Stimulated activated CD4-positive, alpha-beta T cell treated with anti-CD3 and anti-CD28 coated beads, TNF-alpha, amount 100 ng/mL, for 48 hours (primary cell): ENCODE measurements at regions not wholly inside any gene's neighbourhood (a gene's known extent, or its start where the extent isn't known, plus 50 kb on each side); places are given as distances from the start of the nearest gene placed in this dataset.

Experiments used
- DNase-seq, 3 donors: peaks; one replicate each; pipeline ENCODE4 v3.0.0-alpha.2; 2020; ENCODE audit warnings: low read depth in 3 of 3

- DNase-seq: no peak
Measured at GRCh38 chr12:60847281-60847680, 1251.5 kb downstream of the SLC16A7 start.

GRCh38 chr12:60849723-60850122 lies 1253.9 kb downstream of the SLC16A7 start:
- DNase-seq: no peak

DNA sequence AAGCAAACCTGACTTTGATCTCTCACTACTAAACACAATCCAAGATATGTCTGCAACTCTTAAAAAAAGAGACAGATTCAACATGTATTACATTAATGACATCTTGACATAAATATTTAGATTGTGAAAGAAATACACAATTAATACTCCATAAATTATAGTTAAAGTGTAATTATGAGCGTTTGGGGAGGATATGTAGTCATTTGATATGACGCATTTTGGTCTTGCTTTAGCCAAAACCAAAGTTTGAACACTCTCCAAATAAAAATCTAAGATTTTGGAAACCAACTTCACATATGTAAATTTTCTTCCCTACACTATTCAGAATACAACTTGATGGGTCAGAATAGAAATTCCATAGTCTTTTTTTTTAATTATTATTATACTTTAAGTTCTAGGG lies 1257.6 kb downstream of the SLC16A7 start:
- no peak for DNase-seq

GRCh38 chr12:60863421-60863820 lies 1267.6 kb downstream of the SLC16A7 start:
- no peak for DNase-seq

DNA sequence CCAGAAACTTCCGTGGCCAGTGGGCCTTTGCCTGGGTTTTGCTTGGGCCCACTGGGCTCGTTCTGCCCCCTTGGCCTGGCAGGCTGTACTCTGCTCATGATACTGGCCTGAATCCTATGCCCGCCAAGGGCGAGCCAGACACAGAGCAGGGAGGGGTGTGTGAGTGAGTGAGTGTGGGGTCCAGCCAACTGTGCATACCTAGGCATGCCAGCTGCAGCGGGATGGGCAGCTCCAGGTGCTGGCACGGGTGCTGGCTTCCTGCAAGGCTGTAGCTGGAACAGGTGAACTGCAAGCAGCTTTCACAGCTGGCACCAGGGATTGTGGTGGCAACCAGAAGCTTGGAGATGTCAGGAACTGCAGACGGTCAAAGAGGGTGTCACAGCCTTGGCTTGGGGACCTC lies 1276.4 kb downstream of the SLC16A7 start:
- no peak for DNase-seq

- DNase-seq: no peak
Measured at GRCh38 chr12:60872850-60873713, 1277.3 kb downstream of the SLC16A7 start.

DNA sequence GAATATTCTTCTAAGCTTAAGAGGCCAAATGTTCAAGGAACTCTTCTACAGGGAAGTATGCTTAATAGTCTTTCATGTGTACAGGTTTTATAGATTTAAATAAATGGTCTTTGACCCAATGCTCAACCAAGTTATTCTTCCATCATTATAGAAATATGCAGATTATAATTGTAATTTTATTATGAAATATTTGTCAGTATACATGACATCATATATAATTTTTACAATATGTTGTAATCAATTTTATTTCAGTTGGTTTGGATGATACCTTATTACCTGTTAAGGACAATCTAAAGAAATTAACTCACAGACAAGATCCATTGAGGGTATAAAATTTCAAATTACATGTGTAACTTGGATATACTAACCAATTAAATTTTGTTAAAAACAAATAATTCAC lies 1278.3 kb downstream of the SLC16A7 start:
- no peak for DNase-seq

- no peak for DNase-seq
Measured at GRCh38 chr12:60920841-60921495, 1325.1 kb downstream of the SLC16A7 start.

- no peak for DNase-seq
Measured at GRCh38 chr12:60921541-60921940, 1325.7 kb downstream of the SLC16A7 start.

- DNase-seq: no peak
Measured at GRCh38 chr12:60926256-60926655, 1330.4 kb downstream of the SLC16A7 start.

DNA sequence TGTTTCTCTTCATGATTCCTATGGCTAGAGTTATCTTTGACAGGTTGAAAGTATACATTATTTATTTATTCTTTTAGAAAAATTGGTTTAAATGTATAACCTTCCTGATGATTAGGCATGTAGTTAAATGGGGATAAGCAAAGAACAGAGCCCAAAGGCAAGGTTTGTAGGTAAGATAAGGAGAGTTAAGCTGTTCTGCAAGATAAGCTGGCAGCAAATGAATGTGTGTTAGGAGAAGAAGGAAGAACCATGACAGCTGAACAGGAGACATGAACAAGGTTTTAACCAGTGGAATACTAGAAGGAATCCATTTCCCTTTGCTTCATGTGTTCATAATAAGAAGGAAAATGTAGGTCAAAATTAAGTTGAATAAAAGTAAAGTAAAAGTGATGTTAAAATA lies 1330.1 kb upstream of the USP15 start:
- DNase-seq: no peak

DNA sequence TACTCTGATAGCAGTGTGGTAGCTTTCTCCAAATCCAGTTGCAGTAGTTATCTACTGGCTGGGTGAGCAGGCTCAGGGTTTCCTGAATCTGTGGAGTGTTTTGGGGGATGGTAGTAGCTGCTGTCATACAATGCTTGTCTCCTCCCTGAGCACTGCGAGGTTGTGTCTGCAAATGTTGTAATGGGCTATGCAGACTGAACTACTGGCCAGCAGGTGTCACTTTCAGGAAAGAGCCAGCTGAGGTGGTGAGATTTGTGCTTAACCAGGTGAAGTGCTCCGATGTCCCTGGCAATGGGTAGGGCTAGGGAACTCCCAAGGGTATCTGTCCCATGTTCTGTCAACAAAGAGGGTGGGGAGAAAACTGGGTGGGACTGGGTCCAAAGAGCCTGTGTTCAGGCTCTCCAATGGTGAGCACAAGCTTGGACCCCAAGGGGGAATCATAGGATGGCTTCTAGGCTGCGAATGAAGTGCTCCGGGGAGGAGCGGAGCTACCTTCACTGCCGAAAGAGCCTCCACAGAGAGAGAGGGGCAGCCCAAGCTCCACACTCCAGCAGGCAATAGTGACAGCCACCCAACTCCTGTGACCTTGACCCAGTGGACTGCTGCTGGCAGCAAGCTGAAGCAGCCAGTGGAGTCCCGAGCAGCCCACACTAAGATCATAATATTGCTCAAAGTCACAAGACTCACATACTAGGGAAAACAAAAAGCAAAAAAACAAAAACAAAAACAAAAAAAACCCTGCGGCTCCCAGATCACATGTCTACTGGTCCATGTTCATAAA lies 1324.0 kb upstream of the USP15 start:
- DNase-seq: no peak

GRCh38 chr12:60947533-60947932 lies 1312.7 kb upstream of the USP15 start:
- no peak for DNase-seq

- no peak for DNase-seq
Measured at GRCh38 chr12:60967128-60967527, 1293.1 kb upstream of the USP15 start.

DNA sequence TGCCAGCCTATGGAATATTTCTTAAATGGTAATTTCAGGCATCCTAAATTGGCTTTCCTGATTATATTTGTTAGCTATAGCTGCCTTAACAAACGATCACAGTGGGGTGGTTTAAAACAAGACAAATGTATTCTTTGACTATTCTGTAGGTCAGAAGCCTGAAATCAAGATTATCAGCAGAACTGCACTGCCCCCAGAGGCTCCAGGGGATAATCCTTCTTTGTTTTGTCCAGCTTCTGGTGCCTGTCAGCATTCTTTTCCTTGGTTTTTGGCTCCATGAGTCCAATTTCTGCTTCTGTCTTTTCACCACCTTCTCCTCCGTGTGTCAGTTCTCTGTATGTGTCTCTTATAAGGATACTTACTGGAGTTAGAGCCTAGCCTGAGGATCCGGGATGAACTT lies 1282.2 kb upstream of the USP15 start:
- no peak for DNase-seq

GRCh38 chr12:60980558-60980957 lies 1279.6 kb upstream of the USP15 start:
- no peak for DNase-seq

DNA sequence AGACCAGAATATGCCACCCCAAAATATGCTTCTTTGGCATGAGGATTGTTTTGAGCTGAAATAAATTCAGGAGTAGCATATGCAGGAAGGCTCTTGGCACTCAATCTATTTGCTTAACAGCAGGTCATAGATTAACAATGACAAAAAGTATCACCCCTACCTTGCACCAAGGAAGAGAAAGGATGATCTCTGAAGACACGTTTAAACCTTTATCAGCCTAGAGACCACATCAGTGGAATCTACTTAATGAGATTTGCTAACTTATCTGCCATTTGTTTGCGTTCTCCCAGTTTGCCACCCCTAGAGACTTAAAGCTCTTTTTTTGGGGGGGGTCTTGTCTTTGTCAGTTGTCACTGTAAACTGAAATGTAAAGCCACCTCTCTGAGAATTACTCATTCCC lies 1278.7 kb upstream of the USP15 start:
- DNase-seq: no peak

GRCh38 chr12:60992087-60992486 lies 1268.1 kb upstream of the USP15 start:
- DNase-seq: no peak

GRCh38 chr12:60995256-60995825 lies 1264.9 kb upstream of the USP15 start:
- DNase-seq: no peak

DNA sequence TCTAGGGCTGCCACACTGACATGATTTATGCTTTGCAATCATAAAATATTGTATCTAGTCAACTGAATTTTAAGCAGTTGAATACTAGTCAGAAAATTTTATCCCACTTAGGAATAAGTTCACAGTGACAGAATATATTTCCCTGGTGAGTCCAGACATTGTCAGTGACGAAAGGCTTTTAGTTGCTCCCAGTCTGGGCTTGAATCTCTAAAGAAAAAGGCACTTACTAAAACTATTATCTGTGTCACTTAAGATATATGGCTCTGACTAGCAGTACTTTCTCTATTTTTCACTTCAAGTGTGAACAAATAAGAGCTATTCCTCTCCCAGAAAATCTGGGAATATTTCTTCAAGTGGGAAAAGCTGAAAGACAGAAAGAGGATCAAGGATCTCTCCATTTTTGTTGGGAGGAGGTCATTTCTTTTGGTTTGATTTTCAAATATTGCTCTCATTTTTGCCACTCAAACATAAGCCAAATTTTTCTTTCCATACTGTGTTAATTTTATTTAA lies 1262.3 kb upstream of the USP15 start:
- no peak for DNase-seq

DNA sequence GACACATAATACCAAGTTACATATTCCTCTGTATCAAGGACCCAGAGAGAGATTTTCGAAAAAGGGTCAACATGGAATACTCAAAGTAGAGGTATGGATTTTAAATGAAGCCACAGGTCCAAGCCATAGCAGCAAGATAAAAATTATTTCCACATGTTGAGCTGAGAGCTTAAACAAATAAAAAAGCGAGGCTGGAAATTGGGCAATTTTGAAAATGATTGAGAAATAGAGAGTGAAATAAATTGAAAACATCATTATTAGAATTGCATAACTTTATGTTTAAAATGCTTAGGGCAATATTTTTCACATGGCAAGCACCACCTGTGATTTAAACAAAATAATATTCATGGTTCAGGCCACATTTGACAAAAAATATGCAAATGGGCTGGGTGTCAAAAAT lies 1251.0 kb upstream of the USP15 start:
- DNase-seq: no peak
